ENCODE measurements at regions not wholly inside any gene's neighbourhood (a gene's known extent, or its start where the extent isn't known, plus 50 kb on each side); places are given as distances from the start of the nearest gene placed in this dataset.

- H3K14ac ChIP-seq (ENCODE audit: low read length), result no peak overlapping the region
- H2BK120ac ChIP-seq (ENCODE audit: low read depth, low read length), result no peak overlapping the region
- H3K9ac ChIP-seq (ENCODE audit: low read depth, low read length, poor library complexity), result no peak overlapping the region
- DNase-seq (ENCODE audit: low spot score), result no peak
- no peak overlapping the region for H3K23ac ChIP-seq (ENCODE audit: low read depth, low read length, poor library complexity)
- no peak overlapping the region for H4K91ac ChIP-seq (ENCODE audit: low read depth, low read length, poor library complexity)
- no peak overlapping the region for H2AFZ ChIP-seq (ENCODE audit: low read length)
- no peaks in the 10 kb centered on the region for H3K27me3 ChIP-seq (ENCODE audit: control insufficient read depth in 3 of 3, insufficient read depth in 3 of 3, low read depth in 1 of 3, low read length in 3 of 3)
- no peak overlapping the region for H2AK5ac ChIP-seq (ENCODE audit: low read depth, low read length)
- H3K9me3 ChIP-seq (replicated peaks in 1 of 2; ENCODE audit: control insufficient read depth in 2 of 2, insufficient read depth in 1 of 2, low read depth in 1 of 2, low read length in 2 of 2), result peaks cover 3 to 15% of the 10 kb centered on the region in 2 donors
- no peak overlapping the region for H3K4ac ChIP-seq (ENCODE audit: low read length)
- H2BK15ac ChIP-seq (ENCODE audit: low read length), result no peak overlapping the region
- no CpG with 5 or more reads among the region's 3 CpGs for WGBS, 2 donors (ENCODE audit: extremely low coverage in 2 of 2, insufficient read length in 2 of 2, insufficient replicate concordance in 1 of 2)
- no peak overlapping the region for H3K18ac ChIP-seq (ENCODE audit: low read length)
- H3K79me1 ChIP-seq (ENCODE audit: low read depth, low read length), result no peaks in the 10 kb centered on the region
- H4K8ac ChIP-seq (ENCODE audit: low read depth, low read length), result no peak overlapping the region
- no peak overlapping the region for H3K4me3 ChIP-seq (ENCODE audit: low read length in 2 of 2)
- no peaks in the 10 kb centered on the region for H3K36me3 ChIP-seq (replicated peaks in 1 of 2; ENCODE audit: control insufficient read depth in 2 of 2, insufficient read depth in 2 of 2, low read length in 2 of 2)
- no peak overlapping the region for H2BK5ac ChIP-seq (ENCODE audit: low read length)
- H3K4me2 ChIP-seq (ENCODE audit: insufficient read depth, low read length, poor library complexity, severe bottlenecking), result no peak overlapping the region
- H3K27ac ChIP-seq (replicated peaks; ENCODE audit: low read length), result no peak overlapping the region
- H3K4me1 ChIP-seq (ENCODE audit: control insufficient read depth in 2 of 2, insufficient read depth in 1 of 2, low read depth in 1 of 2, low read length in 2 of 2), result peaks cover 0 to 4% of the 10 kb centered on the region in 2 donors
- H2BK12ac ChIP-seq (ENCODE audit: low read length), result no peak overlapping the region
Measured at GRCh38 chr12:75565795-75566194, 54.4 kb upstream of the KRR1 start.

GRCh38 chr12:75564852-75565251 lies 53.4 kb upstream of the KRR1 start:
- no CpG with 5 or more reads among the region's 4 CpGs for WGBS, 2 donors (ENCODE audit: extremely low coverage in 2 of 2, insufficient read length in 2 of 2, insufficient replicate concordance in 1 of 2)
- Histone ChIP-seq H4K91ac (ENCODE audit: low read depth, low read length, poor library complexity) (no peak overlapping the region), H3K4me3 (ENCODE audit: low read length in 2 of 2) (no peak overlapping the region), H3K18ac (ENCODE audit: low read length) (no peak overlapping the region), H3K23ac (ENCODE audit: low read depth, low read length, poor library complexity) (no peak overlapping the region), H2BK15ac (ENCODE audit: low read length) (no peak overlapping the region), H3K27me3 (ENCODE audit: control insufficient read depth in 3 of 3, insufficient read depth in 3 of 3, low read depth in 1 of 3, low read length in 3 of 3) (no peaks in the 10 kb centered on the region), H2BK5ac (ENCODE audit: low read length) (no peak overlapping the region), H2AFZ (ENCODE audit: low read length) (no peak overlapping the region), H3K27ac (replicated peaks; ENCODE audit: low read length) (no peak overlapping the region), H3K4me1 (ENCODE audit: control insufficient read depth in 2 of 2, insufficient read depth in 1 of 2, low read depth in 1 of 2, low read length in 2 of 2) (peaks cover 0 to 4% of the 10 kb centered on the region in 2 donors), H2BK120ac (ENCODE audit: low read depth, low read length) (no peak overlapping the region), H3K36me3 (replicated peaks in 1 of 2; ENCODE audit: control insufficient read depth in 2 of 2, insufficient read depth in 2 of 2, low read length in 2 of 2) (no peaks in the 10 kb centered on the region), H3K9ac (ENCODE audit: low read depth, low read length, poor library complexity) (no peak overlapping the region), H3K4ac (ENCODE audit: low read length) (no peak overlapping the region), H3K9me3 (replicated peaks in 1 of 2; ENCODE audit: control insufficient read depth in 2 of 2, insufficient read depth in 1 of 2, low read depth in 1 of 2, low read length in 2 of 2) (peaks cover 3 to 15% of the 10 kb centered on the region in 2 donors), H2BK12ac (ENCODE audit: low read length) (no peak overlapping the region), H4K8ac (ENCODE audit: low read depth, low read length) (no peak overlapping the region), H3K79me1 (ENCODE audit: low read depth, low read length) (no peaks in the 10 kb centered on the region), H3K4me2 (ENCODE audit: insufficient read depth, low read length, poor library complexity, severe bottlenecking) (no peak overlapping the region), H2AK5ac (ENCODE audit: low read depth, low read length) (no peak overlapping the region), H3K14ac (ENCODE audit: low read length) (no peak overlapping the region)
- DNase-seq (ENCODE audit: low spot score), result no peak

- DNase-seq (ENCODE audit: low spot score), result no peak
- Histone ChIP-seq H3K79me1 (ENCODE audit: low read depth, low read length) (no peaks in the 10 kb centered on the region), H2AFZ (ENCODE audit: low read length) (no peak overlapping the region), H3K27ac (replicated peaks; ENCODE audit: low read length) (no peak overlapping the region), H3K4ac (ENCODE audit: low read length) (no peak overlapping the region), H3K23ac (ENCODE audit: low read depth, low read length, poor library complexity) (no peak overlapping the region), H3K4me2 (ENCODE audit: insufficient read depth, low read length, poor library complexity, severe bottlenecking) (no peak overlapping the region), H3K18ac (ENCODE audit: low read length) (no peak overlapping the region), H3K4me1 (ENCODE audit: control insufficient read depth in 2 of 2, insufficient read depth in 1 of 2, low read depth in 1 of 2, low read length in 2 of 2) (peaks cover 0 to 4% of the 10 kb centered on the region in 2 donors), H4K8ac (ENCODE audit: low read depth, low read length) (no peak overlapping the region), H3K9me3 (replicated peaks in 1 of 2; ENCODE audit: control insufficient read depth in 2 of 2, insufficient read depth in 1 of 2, low read depth in 1 of 2, low read length in 2 of 2) (peaks cover 3 to 15% of the 10 kb centered on the region in 2 donors), H3K14ac (ENCODE audit: low read length) (no peak overlapping the region), H2BK120ac (ENCODE audit: low read depth, low read length) (no peak overlapping the region), H3K4me3 (ENCODE audit: low read length in 2 of 2) (no peak overlapping the region), H3K27me3 (ENCODE audit: control insufficient read depth in 3 of 3, insufficient read depth in 3 of 3, low read depth in 1 of 3, low read length in 3 of 3) (no peaks in the 10 kb centered on the region), H2BK12ac (ENCODE audit: low read length) (peak overlapping the region; percentile 97), H3K9ac (ENCODE audit: low read depth, low read length, poor library complexity) (no peak overlapping the region), H4K91ac (ENCODE audit: low read depth, low read length, poor library complexity) (no peak overlapping the region), H2BK15ac (ENCODE audit: low read length) (no peak overlapping the region), H2AK5ac (ENCODE audit: low read depth, low read length) (no peak overlapping the region), H3K36me3 (replicated peaks in 1 of 2; ENCODE audit: control insufficient read depth in 2 of 2, insufficient read depth in 2 of 2, low read length in 2 of 2) (no peaks in the 10 kb centered on the region), H2BK5ac (ENCODE audit: low read length) (no peak overlapping the region)
- no CpG with 5 or more reads among the region's 2 CpGs for WGBS, 2 donors (ENCODE audit: extremely low coverage in 2 of 2, insufficient read length in 2 of 2, insufficient replicate concordance in 1 of 2)
Measured at GRCh38 chr12:75564398-75564797, 53.0 kb upstream of the KRR1 start.

- no peak overlapping the region for H3K27ac ChIP-seq (replicated peaks; ENCODE audit: low read length)
Measured at GRCh38 chr12:75563351-75563750, 51.9 kb upstream of the KRR1 start.

More at GRCh38 chr12:75563351-75563750, 51.9 kb upstream of the KRR1 start:
- no peak overlapping the region for H3K4me2 ChIP-seq (ENCODE audit: insufficient read depth, low read length, poor library complexity, severe bottlenecking)
- no peak overlapping the region for H3K4ac ChIP-seq (ENCODE audit: low read length)
- no peak overlapping the region for H3K9ac ChIP-seq (ENCODE audit: low read depth, low read length, poor library complexity)
- H2BK120ac ChIP-seq (ENCODE audit: low read depth, low read length), result no peak overlapping the region
- no peaks in the 10 kb centered on the region for H3K36me3 ChIP-seq (replicated peaks in 1 of 2; ENCODE audit: control insufficient read depth in 2 of 2, insufficient read depth in 2 of 2, low read length in 2 of 2)
- H4K91ac ChIP-seq (ENCODE audit: low read depth, low read length, poor library complexity), result no peak overlapping the region
- no peak overlapping the region for H3K23ac ChIP-seq (ENCODE audit: low read depth, low read length, poor library complexity)
- H2AFZ ChIP-seq (ENCODE audit: low read length), result no peak overlapping the region
- H3K79me1 ChIP-seq (ENCODE audit: low read depth, low read length), result no peaks in the 10 kb centered on the region
- no peak overlapping the region for H2BK5ac ChIP-seq (ENCODE audit: low read length)
- no peak for DNase-seq (ENCODE audit: low spot score)
- H2BK12ac ChIP-seq (ENCODE audit: low read length), result no peak overlapping the region
- no peak overlapping the region for H4K8ac ChIP-seq (ENCODE audit: low read depth, low read length)
- H3K27me3 ChIP-seq (ENCODE audit: control insufficient read depth in 3 of 3, insufficient read depth in 3 of 3, low read depth in 1 of 3, low read length in 3 of 3), result no peaks in the 10 kb centered on the region
- no peak overlapping the region for H3K18ac ChIP-seq (ENCODE audit: low read length)
- no peak overlapping the region for H3K4me3 ChIP-seq (ENCODE audit: low read length in 2 of 2)
- peaks cover 3 to 15% of the 10 kb centered on the region in 2 donors for H3K9me3 ChIP-seq (replicated peaks in 1 of 2; ENCODE audit: control insufficient read depth in 2 of 2, insufficient read depth in 1 of 2, low read depth in 1 of 2, low read length in 2 of 2)
- H2BK15ac ChIP-seq (ENCODE audit: low read length), result no peak overlapping the region
- H3K14ac ChIP-seq (ENCODE audit: low read length), result no peak overlapping the region
- no CpG with 5 or more reads among the region's 2 CpGs for WGBS, 2 donors (ENCODE audit: extremely low coverage in 2 of 2, insufficient read length in 2 of 2, insufficient replicate concordance in 1 of 2)
- no peak overlapping the region for H2AK5ac ChIP-seq (ENCODE audit: low read depth, low read length)
- H3K4me1 ChIP-seq (ENCODE audit: control insufficient read depth in 2 of 2, insufficient read depth in 1 of 2, low read depth in 1 of 2, low read length in 2 of 2), result peaks cover 0 to 8% of the 10 kb centered on the region in 2 donors

Data from neuronal stem cell (in vitro differentiated cells).